D341Med (cell line): ENCODE measurements at regions not wholly inside any gene's neighbourhood (a gene's known extent, or its start where the extent isn't known, plus 50 kb on each side); places are given as distances from the start of the nearest gene placed in this dataset.
"Not testable (repeated sequence)": the region's sequence is repeated elsewhere in the genome, so short reads cannot be mapped to it uniquely, and the experiment has no call there.

Experiments
- DNase-seq: peaks from one replicate; pipeline ENCODE4 v3.0.0; 2012; ENCODE audit warnings: low spot score

DNA sequence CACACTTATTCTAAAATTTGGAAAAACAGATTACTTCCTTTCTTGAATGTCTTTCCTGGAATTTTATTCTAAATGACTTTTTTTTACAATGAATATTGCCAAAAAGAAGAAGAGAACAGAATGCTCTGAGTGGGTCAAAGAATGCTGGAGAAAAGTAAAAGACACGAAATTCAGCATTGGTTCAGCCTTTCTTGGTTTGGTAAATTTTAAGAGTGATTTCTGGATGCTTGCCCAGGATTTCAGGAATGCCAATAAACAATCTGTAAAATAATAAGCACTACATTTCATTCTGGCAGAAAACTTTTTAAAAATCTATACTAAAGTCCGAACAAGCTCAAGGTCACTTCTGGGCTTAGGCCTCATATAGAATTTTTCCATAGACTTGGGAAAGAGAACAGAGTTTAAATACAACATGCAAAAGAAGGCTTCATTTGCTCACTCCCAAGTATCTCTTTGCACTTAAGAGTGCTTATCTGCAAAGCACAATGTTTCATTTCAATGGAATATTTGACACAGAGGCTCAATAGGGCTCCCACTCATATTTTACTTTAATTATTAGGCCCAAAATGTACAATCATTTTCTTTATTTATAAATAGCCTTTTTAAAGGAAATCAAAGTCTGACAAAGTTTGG, 359.5 kb upstream of the ANKRD30A start:
- DNase-seq, result no peak

DNA sequence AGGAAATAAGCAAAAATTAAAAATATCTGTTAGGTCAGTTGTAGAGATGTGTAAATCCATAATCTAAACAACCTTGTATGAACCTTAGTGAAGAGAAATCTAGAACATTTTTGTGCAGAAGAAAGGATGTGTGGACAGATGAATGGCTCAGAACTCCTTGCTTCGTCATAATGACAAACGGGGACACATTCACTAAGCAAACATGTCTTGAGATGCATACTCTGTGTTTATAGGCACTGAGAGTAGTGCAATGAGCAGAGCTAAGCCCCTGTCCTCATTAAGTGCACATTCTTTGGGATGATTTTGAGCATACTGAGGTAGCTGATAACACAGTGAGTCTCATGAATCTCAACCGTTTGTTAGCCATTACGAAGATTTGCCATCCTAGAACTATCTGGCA, 360.6 kb upstream of the ANKRD30A start:
- no peak for DNase-seq

DNA sequence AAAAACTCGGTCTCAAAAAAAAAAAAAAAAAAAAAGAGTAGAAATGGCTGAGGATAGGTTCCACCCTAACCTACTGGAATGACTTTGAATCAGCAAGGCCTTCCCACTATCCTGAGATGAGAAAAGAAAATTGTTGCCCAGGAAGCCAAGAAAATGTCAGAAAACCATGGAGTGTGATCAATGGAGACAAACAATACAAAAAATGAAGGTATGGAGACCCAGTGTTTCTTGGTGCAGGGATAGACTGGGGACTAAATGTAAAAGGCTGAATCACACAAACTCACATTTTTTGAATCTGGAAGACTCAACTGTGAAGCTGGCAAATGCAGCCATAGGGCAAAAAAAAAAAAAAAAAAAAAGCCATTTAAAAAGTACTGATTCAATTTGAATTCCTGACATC, 364.3 kb upstream of the ANKRD30A start:
- DNase-seq, result no peak

DNA sequence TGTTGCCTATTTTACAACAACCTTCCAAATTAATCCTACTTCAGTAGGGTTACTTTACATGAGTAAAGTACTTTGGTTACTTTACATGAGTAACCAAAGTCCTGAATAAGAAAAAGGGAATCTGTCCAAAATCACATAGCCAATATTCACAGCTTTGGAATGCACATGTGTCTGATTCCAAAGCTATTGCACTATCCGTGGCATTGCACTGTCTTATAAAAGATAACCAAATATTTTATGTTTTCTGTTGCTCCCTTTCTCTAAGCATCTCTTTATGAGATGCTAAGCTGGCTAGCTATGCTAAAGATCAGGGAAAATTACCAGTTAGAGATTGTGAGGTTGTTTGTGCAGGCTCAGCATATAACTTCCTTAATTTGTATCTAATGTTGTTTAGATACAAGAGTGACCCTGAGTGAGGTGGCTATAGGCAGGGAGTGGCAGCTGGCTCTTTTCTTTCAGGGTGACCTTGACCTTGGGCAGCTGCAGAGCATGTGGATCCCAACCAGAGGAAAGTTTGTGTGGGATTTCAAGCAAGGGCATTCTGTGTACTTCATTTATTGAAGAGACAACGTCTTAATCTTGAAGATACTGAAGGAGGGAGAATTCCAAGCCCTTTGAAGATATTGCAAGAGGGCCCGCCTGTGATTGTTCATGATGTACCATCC, 366.1 kb upstream of the ANKRD30A start:
- no peak for DNase-seq

DNA sequence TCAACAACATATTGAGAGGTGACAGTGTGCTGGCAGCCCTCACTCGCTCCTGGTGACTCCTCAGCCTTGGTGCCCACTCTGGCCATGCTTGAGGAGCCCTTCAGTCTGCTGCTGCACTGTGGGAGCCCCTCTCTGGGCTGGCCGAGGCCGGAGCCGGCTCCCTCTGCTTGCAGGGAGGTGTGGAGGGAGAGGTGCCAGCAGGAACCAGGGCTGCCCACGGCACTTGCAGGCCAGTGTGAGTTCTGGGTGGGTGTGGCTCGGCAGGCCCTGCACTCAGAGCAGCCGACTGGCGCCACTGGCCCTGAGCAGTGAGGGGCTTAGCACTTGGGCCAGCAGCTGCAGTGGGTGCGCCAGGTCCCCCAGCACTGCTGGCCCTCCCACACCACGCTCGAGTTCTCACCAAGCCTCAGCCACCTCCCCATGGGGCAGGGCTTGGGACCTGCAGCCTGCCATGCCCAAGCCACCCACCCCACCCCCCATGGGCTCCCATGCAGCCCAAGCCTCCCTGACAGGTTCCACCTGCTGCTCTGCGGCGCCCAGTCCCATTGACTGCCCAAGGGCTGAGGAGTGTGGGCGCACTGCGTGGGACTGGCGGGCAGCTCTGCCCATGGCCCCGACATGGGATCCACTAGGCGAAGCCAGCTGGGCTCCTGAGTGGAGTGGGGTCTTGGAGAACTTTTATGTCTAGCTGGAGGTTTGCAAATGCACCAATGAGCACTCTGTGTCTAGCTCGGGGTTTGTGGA, 377.1 kb upstream of the ANKRD30A start:
- DNase-seq, result no peak

DNA sequence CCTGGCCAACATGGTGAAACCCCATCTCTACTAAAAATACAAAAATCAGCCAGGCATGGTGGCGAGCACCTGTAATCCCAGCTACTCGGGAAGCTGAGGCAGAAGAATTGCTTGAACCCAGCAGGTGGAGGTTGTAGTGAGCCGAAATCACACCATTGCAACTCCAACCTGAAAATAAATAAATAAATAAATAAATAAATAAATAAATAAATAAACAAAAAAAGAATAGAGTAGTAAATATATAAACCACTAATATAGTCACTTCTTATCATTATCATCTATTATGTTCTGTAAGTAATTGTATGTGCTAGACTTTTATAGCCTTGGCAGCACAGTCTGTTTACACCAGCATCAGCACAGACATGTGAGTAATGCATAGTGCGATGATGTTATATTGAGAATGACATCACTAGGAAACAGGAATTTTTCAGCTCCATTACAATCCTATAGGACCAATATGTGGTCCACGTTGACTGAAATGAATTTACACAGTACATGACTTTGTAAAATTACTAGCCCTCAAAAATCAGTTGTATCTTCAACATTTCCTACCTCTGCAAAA, 385.4 kb upstream of the ANKRD30A start:
- no peak for DNase-seq

DNA sequence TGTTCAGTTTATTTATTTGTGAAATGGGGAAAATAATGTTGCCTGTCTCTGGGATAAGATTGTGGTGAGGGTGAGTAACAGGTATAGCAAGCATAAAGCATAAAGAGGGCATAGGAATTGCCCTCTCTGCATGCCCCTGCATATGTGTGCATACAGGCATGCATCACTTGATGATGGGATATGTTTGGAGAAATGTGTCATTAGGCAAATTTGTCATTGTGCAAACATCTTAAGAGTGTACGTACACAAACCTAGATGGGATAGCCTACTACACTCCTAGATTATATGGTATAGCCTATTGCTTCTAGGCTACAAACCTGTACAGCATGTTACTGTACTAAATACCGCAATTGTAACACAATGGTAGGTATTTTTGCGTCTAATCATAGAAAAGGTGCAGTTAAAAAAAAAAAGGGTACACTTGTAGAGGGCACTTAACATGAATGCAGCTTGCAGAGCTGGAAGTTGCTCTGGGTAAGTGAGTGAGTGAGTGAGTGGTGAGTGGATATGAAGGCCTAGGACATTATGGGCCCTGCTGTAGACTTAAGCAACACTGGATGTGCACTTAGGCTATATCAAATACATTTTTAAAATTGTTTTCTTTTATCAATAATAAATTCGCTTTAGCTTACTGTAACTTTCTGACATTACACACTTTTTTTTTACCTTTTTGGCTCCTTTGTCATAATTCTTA, 386.5 kb upstream of the ANKRD30A start:
- no peak for DNase-seq

DNA sequence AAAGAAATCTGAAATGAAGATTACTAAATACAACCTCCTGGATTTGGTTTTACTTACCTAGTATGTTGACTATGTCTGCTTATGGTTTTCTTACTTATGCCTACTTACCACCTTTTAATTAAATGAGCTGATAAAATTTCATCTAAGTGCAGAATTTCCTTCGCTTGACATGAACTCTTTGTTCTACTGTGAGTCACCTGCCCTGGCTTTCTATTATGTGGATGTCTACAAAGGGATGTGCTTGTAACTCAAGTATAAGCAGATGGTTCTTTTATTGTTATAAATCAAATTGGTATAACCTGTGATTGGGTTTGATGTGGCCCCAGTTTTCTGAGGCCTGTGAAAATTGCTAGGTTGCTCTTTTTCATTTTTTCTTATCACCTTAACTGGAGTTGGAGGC, 389.1 kb upstream of the ANKRD30A start:
- no peak for DNase-seq

DNA sequence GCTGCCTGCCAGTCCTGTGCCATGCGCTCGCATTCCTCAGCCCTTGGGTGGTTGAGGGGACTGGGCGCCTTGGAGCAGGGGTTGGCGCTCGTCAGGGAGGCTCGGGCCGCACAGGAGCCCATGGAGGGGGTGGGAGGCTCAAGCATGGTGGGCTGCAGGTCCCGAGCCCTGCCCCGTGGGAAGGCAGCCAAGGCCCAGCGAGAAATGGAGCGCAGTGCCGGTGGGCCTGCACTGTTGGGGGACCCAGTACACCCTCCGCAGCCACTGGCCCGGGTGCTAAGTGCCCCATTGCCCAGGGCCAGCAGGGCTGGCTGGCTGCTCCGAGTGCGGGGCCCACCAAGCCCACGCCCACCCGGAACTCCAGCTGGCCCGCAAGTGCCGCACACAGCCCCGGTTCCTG, 390.8 kb upstream of the ANKRD30A start:
- not testable (repeated sequence) for DNase-seq

DNA sequence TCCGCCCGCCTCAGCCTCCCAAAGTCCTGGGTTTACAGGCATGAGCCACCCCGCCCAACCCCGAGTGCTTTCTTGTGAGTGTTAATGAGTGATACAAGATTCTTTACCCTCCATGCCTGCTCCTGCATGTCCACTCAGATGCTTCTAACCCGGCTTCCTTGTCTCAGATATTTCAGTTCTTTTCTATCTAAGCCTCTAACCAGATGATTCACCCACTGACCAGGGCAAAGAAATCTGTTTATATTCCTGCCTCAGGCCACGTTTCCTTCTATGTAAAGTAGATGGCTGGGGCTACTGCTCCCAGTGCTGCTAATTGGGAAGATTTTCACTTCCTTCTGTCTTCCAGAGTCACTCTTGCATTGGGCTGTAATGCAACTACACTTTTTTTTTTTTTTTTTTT, 395.1 kb upstream of the ANKRD30A start:
- no peak for DNase-seq

DNA sequence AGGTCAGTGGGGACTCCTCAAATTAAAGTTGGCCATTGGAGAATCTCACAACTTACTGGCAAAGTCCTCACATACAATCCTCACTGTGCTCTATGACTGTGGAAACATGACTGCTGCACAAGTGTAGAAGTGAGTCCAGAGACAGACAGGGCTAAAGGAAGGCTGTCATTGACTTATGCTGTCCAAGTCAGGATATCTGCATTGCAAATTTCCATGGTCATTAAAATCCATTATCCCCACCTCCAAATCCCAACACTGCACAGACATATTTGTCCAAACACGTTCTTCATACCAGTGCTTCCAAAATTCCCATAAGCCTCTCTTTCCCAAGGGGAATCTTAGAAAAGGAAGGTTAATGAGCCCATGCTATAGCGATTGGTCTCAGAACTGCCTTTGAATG, 396.8 kb upstream of the ANKRD30A start:
- DNase-seq, result no peak

DNA sequence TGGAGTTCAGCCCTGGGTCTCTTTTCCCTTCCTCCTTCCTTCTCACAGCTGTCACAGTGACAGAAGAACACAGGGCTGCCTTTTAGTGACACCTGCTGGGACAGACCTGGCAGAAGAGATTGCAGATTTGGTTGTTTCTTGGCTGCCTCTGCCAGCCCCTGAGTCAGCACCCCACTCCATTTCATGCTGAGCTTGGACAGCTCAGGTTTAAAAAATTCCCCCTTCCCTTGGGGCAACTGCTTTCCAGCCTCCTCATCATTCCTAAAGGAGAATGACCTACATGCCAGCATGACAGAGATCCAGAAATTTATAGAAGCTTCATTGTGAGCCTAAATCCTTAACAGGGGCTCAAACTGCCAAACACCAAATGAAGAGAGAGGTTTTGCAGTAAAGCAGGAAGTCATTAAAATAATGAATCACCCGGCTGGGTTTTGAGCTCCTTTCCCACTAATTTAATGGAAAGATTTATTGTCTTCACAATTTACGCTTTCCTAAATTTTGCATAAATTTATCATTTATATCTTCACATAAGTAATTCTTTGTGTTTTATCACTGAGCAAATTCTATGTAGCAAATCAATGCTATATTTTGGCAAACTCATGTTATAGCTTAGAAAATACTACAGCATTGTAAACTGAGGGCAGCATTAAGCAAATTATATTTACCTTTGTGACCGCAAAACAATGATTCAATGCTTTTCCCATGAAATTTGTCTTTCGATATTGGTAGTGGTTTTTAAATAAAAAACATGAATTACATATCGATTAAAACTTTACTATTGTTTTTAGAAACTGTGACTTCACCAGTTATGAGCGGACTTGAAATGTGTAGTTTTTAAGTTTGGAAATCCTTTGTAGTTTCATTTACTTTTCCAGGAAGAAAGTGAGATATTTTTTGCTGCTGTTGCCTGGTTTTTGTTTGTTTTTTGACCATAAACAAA, 399.5 kb upstream of the ANKRD30A start:
- DNase-seq, result peak; percentile 51

DNA sequence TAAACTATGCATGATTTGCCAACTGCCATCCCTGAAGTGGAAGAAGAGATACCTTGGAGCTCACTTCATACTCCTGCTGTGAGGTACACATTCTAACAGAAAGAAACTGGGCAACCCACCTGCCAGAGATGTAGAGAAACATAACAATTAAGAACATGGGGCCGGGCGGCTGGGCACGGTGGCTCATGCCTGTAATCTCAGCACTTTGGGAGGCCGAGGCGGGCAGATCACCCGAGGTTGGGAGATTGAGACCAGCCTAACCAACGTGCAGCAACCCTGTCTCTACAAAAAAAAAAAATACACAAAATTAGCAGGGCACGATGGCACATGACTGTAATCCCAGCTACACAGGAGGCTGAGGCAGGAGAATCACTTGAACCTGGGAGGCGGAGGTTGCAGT, 402.6 kb upstream of the ANKRD30A start:
- DNase-seq, result no peak

DNA sequence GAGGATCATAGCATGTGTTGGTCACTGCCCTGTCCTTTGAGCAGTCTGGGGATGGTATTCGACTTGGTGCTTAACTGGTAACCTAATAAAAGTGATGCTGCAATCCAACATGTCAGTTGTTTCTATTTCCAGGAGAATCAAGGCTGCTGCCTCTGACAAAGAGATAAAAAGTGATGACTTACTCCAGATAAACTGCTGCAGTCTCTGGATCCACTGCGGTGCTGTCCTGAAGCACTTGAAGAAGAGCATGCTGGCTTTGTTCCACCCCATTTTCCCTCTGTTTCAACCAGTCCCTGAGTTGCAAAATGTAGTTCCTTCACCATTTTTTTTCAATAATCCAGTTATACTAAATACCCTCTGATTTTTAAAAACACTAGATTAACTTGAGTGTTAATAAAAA, 403.5 kb upstream of the ANKRD30A start:
- DNase-seq, result no peak

DNA sequence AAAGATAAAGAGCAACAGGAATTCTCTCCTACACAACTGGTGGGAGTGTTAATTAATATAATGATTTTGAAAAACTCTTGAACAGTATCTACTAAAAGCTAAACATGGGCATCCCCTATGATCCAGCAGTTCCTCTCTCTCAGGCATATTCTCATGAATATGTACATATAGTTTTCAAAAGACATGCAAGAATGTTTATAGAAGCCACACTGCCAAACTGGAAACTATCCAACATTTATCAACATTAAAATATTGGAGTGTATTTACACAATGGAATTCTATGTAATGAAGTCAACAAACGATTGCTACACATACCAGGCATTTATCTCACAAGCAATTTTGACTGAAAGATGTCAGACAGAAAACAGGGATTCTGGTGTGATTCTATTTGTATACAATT, 404.5 kb upstream of the ANKRD30A start:
- DNase-seq, result no peak

DNA sequence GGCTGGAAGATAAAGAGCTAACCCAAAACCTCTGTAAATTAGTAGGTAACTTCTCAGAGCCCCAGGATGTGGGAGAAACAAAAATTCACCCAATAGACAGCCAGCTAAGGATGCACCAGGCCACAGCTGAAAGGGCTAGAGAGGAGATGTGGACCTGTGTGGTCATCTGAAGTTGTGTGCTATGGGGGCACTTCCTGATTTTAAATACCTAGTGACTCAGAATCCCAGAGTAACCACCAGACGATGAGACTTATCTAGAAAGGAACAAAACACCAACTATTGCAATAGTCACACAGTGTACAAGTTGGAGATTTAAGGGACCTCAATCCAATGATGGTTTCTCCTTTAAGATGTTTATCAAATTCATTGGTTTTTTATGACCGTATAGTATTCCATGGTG, 408.3 kb upstream of the ANKRD30A start:
- no peak for DNase-seq

DNA sequence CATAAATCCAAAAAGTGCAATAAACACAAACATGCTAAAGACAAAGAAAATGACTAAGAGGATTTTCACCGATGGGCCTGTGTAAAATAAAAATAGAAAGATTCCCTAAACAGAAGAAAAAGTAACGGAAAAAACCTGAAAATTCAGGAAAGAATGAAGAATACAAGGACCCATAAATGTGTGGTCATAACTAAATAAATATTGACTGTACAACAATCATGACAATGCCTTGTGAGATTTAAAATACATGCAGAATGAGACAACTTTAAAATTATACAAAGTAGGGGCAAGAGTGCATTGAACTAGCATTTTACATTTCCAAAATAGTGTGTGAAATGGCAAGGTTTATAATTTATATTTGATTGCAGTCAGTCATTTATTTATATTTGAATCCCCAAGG, 409.1 kb upstream of the ANKRD30A start:
- DNase-seq, result no peak

DNA sequence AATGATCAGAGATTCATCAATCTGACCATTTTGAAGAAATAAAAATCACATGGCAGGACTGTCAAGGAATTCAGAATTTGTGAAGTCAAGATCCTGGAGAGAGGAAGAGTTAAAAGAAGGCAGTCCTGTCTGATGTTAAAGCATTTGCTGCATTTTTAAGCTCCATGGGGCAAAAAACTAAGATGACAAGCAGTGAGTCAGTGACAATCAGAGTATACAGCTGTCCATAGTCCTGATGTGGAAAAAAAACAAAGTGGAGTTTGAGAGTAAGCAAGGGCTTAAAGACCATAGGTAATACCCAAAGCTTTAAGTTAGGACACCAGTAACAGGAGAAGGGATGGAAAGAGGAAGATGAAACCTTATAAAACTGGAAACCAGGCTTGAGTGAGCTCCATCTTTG, 412.7 kb upstream of the ANKRD30A start:
- DNase-seq, result no peak

DNA sequence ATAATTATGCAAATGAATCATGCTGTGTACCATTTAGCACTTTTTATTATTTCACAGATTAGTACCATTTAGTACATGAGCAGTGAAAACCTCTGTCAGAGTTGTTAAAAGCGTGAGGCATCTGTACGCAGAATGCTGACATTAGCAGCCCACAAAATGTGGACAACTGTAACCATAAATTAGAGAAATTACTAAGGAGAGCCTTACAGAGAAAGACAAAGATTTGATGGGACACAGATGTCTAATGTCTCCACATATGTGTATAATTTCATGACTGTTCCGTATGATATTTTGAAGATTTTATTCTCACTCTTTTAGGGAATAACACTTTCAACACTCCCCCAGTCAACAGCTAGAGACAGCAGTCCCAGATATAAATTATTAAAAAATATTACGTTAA, 414.0 kb upstream of the ANKRD30A start:
- no peak for DNase-seq

DNA sequence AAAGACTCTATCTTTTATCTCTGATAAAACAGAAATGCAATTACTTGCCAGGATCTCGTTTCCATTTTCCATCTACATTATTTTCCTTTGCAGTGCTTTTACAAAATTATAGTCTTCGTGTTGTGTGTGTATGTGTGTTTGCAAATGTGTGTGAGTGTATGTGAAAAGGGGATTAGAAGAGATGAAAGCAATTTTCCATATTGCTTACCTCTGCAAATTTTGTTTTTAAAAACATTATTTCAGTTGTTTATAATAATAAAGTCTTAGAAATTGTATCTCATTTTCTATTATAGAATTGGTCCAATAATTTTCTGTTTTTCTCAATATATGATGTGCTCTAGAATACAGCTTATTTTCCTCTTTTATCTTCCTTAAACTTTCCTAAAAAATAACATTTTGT, 421.3 kb upstream of the ANKRD30A start:
- DNase-seq, result no peak

DNA sequence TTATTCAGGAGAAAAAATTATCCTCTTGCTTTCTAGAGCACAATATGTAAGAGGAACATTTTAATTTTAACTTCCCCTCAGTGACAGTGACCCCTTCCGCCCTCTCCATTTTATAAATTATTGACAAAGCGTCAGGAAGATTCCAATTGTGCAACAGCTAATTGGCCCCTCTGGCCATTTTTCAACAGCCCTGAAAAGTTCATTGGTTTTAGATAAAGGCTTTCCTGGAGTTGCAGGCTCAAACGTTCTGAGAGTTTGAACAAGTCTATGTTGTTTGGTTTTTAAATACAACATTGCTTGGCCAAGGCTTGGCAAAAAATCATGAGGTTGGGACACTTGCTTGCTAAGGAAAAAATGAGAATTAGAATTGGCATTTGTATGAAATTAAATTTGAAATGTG, 422.2 kb upstream of the ANKRD30A start:
- no peak for DNase-seq

DNA sequence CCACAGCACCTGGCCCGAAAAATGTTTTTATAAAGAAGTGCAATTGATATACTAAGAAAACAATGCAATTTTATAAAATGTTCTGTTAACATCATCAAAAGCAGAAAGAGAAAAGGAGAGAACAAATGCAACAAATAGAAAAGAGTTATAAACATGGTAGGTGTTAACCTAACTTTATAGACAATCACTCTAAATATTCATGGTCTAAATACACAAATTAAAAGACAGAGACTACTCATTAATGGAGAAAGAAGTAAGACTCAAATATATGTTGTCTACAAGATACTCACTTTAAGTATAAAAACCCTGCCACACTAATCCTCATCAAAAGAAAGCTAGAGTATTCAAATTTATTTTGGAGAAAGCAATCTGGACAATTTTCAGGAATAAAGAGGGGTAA, 425.3 kb upstream of the ANKRD30A start:
- no peak for DNase-seq
